NCI-H2029 (cell line): ENCODE measurements at regions not wholly inside any gene's neighbourhood (a gene's known extent, or its start where the extent isn't known, plus 50 kb on each side); places are given as distances from the start of the nearest gene placed in this dataset.
"Not testable (repeated sequence)": the region's sequence is repeated elsewhere in the genome, so short reads cannot be mapped to it uniquely, and the experiment has no call there.

Experiments used
- DNase-seq: peaks from one replicate; lab custom pipeline; 2025; lab: John Stamatoyannopoulos, UW

- DNase-seq: not testable (repeated sequence)
Measured at GRCh38 chrX:124181515-124181914, 150.9 kb upstream of the TEX13D start.

- DNase-seq: no peak
Measured at GRCh38 chrX:124190440-124190839, 142.0 kb upstream of the TEX13D start.

GRCh38 chrX:124194199-124194598 lies 138.3 kb upstream of the TEX13D start:
- DNase-seq: no peak

- DNase-seq: no peak
Measured at GRCh38 chrX:124194901-124195300, 137.6 kb upstream of the TEX13D start.

GRCh38 chrX:124203311-124203710 lies 129.1 kb upstream of the TEX13D start:
- DNase-seq: no peak

- DNase-seq: no peak
Measured at GRCh38 chrX:124208660-124209059, 123.8 kb upstream of the TEX13D start.

- no peak for DNase-seq
Measured at GRCh38 chrX:124209792-124210576, 122.5 kb upstream of the TEX13D start.

- DNase-seq: peak; percentile 47
Measured at GRCh38 chrX:124211312-124211942, 121.0 kb upstream of the TEX13D start.

GRCh38 chrX:124212622-124213021 lies 119.8 kb upstream of the TEX13D start:
- DNase-seq: no peak

- no peak for DNase-seq
Measured at GRCh38 chrX:124215786-124216185, 116.7 kb upstream of the TEX13D start.

GRCh38 chrX:124216396-124217115 lies 115.9 kb upstream of the TEX13D start:
- DNase-seq: no peak

- peak; percentile 86 for DNase-seq
Measured at GRCh38 chrX:124217304-124218251, 114.9 kb upstream of the TEX13D start.

- DNase-seq: no peak
Measured at GRCh38 chrX:124223524-124223923, 108.9 kb upstream of the TEX13D start.

- no peak for DNase-seq
Measured at GRCh38 chrX:124224528-124224927, 107.9 kb upstream of the TEX13D start.

GRCh38 chrX:124226129-124226528 lies 106.3 kb upstream of the TEX13D start:
- no peak for DNase-seq

GRCh38 chrX:124228849-124229248 lies 103.6 kb upstream of the TEX13D start:
- DNase-seq: no peak

- no peak for DNase-seq
Measured at GRCh38 chrX:124229374-124229773, 103.1 kb upstream of the TEX13D start.

GRCh38 chrX:124230655-124231450 lies 101.6 kb upstream of the TEX13D start:
- no peak for DNase-seq

- DNase-seq: no peak
Measured at GRCh38 chrX:124231451-124231759, 101.1 kb upstream of the TEX13D start.

- no peak for DNase-seq
Measured at GRCh38 chrX:124232523-124233201, 99.8 kb upstream of the TEX13D start.

GRCh38 chrX:124234348-124234747 lies 98.1 kb upstream of the TEX13D start:
- no peak for DNase-seq
